GM23338 (cell line): ENCODE measurements at regions not wholly inside any gene's neighbourhood (a gene's known extent, or its start where the extent isn't known, plus 50 kb on each side); places are given as distances from the start of the nearest gene placed in this dataset.

Experiments
- CREB1 ChIP-seq: fragments of 250-450 bp; sonication (Bioruptor Pico); IDR thresholded peaks from 2 replicates; pipeline ENCODE4 v1.5.0; 2020; ENCODE audit warnings: low read depth, mild to moderate bottlenecking, moderate library complexity
- CTCF ChIP-seq, 2 experiments: fragments of 200-600 bp in 1 of 2; sonication (generic) in 1 of 2; conservative IDR thresholded peaks; 2 replicates each; pipeline versions ENCODE4 v1.5.1 to v1.6.1; 2016 to 2017; ENCODE audit warnings: antibody characterized with exemption in 2 of 2, low read depth in 2 of 2, mild to moderate bottlenecking in 2 of 2, moderate library complexity in 1 of 2
- EZH2 ChIP-seq: fragments of 200-600 bp; sonication (generic); IDR thresholded peaks from one replicate; pipeline ENCODE4 v1.8.0; 2017; ENCODE audit warnings: antibody characterized with exemption, mild to moderate bottlenecking, low read depth; ENCODE audit not compliant: unreplicated experiment
- EZH2phosphoT487 ChIP-seq: fragments of 200-600 bp; sonication (generic); IDR thresholded peaks from one replicate; pipeline ENCODE4 v1.8.1; 2018; ENCODE audit warnings: antibody characterized with exemption; ENCODE audit not compliant: unreplicated experiment
- JUNB ChIP-seq: IDR thresholded peaks from one replicate; pipeline ENCODE4 v1.6.1; 2016; ENCODE audit warnings: antibody characterized with exemption; ENCODE audit not compliant: unreplicated experiment
- NANOG ChIP-seq: IDR thresholded peaks from 2 replicates; pipeline ENCODE4 v1.6.1; 2016; ENCODE audit warnings: antibody characterized with exemption, borderline replicate concordance
- POLR2AphosphoS5 ChIP-seq: IDR thresholded peaks from 2 replicates; pipeline ENCODE4 v1.6.1; 2016; ENCODE audit warnings: antibody characterized with exemption, low read depth
- REST ChIP-seq: IDR thresholded peaks from one replicate; pipeline ENCODE4 v1.6.1; 2018; ENCODE audit warnings: antibody characterized with exemption; ENCODE audit not compliant: unreplicated experiment
- STAT1 ChIP-seq: IDR thresholded peaks from one replicate; pipeline ENCODE4 v1.6.1; 2016; ENCODE audit warnings: antibody characterized with exemption; ENCODE audit not compliant: unreplicated experiment
- ZNF114 ChIP-seq: fragments of 250-450 bp; sonication (Bioruptor Pico); IDR thresholded peaks from 2 replicates; pipeline ENCODE4 v1.5.0; 2020; ENCODE audit warnings: mild to moderate bottlenecking, moderate library complexity
- ZNF331 ChIP-seq: fragments of 250-450 bp; sonication (Bioruptor Pico); IDR thresholded peaks from 2 replicates; pipeline ENCODE4 v1.5.0; 2020; ENCODE audit warnings: low read depth, mild to moderate bottlenecking, moderate library complexity
- TF ChIP-seq, protein P1 (sequence below): IDR thresholded peaks from 2 replicates; pipeline ENCODE4 v1.6.1; 2016; ENCODE audit warnings: antibody characterized with exemption
- TF ChIP-seq, protein P2 (sequence below): fragments of 250-450 bp; sonication (Bioruptor Pico); IDR thresholded peaks from 2 replicates; pipeline ENCODE4 v1.5.0; 2020; ENCODE audit warnings: mild to moderate bottlenecking, moderate library complexity

DNA sequence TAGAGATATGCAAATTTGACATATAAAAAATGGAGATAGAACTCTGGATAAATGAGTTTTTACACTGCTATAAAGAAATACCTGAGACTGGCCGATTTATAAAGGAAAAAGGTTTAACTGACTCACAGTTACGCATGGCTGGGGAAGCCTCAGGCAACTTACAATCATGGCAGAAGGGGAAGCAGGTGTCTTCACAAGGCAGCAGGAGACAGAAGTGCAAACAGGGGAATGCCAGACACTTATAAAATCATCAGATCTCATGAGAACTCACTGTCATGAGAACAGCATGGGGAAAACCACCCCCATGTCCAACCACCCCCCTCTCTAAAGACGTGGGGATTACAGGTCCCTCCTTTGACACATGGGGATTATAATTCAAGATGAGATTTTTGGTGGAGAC is 1540.2 kb upstream of the SLC39A10 start:
- TF ChIP-seq CTCF (conservative IDR thresholded peaks at IDR 0.05; ENCODE audit: low read depth in 2 of 2) (no peak), POLR2AphosphoS5 (no peak), EZH2phosphoT487 (no peak), REST (no peak), EZH2 (no peak), CREB1 (CRISPR knock-in tag) (no peak), ZNF331 (CRISPR knock-in tag) (no peak), JUNB (no peak), NANOG (no peak), ZNF114 (no peak), STAT1 (no peak)
- TF ChIP-seq, protein P1, sequence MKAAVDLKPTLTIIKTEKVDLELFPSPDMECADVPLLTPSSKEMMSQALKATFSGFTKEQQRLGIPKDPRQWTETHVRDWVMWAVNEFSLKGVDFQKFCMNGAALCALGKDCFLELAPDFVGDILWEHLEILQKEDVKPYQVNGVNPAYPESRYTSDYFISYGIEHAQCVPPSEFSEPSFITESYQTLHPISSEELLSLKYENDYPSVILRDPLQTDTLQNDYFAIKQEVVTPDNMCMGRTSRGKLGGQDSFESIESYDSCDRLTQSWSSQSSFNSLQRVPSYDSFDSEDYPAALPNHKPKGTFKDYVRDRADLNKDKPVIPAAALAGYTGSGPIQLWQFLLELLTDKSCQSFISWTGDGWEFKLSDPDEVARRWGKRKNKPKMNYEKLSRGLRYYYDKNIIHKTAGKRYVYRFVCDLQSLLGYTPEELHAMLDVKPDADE = no peak
- TF ChIP-seq, protein P2, sequence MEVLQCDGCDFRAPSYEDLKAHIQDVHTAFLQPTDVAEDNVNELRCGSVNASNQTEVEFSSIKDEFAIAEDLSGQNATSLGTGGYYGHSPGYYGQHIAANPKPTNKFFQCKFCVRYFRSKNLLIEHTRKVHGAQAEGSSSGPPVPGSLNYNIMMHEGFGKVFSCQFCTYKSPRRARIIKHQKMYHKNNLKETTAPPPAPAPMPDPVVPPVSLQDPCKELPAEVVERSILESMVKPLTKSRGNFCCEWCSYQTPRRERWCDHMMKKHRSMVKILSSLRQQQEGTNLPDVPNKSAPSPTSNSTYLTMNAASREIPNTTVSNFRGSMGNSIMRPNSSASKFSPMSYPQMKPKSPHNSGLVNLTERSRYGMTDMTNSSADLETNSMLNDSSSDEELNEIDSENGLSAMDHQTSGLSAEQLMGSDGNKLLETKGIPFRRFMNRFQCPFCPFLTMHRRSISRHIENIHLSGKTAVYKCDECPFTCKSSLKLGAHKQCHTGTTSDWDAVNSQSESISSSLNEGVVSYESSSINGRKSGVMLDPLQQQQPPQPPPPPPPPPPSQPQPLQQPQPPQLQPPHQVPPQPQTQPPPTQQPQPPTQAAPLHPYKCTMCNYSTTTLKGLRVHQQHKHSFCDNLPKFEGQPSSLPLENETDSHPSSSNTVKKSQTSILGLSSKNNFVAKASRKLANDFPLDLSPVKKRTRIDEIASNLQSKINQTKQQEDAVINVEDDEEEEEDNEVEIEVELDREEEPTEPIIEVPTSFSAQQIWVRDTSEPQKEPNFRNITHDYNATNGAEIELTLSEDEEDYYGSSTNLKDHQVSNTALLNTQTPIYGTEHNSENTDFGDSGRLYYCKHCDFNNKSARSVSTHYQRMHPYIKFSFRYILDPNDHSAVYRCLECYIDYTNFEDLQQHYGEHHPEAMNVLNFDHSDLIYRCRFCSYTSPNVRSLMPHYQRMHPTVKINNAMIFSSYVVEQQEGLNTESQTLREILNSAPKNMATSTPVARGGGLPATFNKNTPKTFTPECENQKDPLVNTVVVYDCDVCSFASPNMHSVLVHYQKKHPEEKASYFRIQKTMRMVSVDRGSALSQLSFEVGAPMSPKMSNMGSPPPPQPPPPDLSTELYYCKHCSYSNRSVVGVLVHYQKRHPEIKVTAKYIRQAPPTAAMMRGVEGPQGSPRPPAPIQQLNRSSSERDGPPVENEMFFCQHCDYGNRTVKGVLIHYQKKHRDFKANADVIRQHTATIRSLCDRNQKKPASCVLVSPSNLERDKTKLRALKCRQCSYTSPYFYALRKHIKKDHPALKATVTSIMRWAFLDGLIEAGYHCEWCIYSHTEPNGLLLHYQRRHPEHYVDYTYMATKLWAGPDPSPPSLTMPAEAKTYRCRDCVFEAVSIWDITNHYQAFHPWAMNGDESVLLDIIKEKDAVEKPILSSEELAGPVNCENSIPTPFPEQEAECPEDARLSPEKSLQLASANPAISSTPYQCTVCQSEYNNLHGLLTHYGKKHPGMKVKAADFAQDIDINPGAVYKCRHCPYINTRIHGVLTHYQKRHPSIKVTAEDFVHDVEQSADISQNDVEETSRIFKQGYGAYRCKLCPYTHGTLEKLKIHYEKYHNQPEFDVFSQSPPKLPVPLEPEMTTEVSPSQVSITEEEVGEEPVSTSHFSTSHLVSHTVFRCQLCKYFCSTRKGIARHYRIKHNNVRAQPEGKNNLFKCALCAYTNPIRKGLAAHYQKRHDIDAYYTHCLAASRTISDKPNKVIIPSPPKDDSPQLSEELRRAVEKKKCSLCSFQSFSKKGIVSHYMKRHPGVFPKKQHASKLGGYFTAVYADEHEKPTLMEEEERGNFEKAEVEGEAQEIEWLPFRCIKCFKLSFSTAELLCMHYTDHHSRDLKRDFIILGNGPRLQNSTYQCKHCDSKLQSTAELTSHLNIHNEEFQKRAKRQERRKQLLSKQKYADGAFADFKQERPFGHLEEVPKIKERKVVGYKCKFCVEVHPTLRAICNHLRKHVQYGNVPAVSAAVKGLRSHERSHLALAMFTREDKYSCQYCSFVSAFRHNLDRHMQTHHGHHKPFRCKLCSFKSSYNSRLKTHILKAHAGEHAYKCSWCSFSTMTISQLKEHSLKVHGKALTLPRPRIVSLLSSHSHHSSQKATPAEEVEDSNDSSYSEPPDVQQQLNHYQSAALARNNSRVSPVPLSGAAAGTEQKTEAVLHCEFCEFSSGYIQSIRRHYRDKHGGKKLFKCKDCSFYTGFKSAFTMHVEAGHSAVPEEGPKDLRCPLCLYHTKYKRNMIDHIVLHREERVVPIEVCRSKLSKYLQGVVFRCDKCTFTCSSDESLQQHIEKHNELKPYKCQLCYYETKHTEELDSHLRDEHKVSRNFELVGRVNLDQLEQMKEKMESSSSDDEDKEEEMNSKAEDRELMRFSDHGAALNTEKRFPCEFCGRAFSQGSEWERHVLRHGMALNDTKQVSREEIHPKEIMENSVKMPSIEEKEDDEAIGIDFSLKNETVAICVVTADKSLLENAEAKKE = no peak
